ENCODE measurements at regions not wholly inside any gene's neighbourhood (a gene's known extent, or its start where the extent isn't known, plus 50 kb on each side); places are given as distances from the start of the nearest gene placed in this dataset.

DNA sequence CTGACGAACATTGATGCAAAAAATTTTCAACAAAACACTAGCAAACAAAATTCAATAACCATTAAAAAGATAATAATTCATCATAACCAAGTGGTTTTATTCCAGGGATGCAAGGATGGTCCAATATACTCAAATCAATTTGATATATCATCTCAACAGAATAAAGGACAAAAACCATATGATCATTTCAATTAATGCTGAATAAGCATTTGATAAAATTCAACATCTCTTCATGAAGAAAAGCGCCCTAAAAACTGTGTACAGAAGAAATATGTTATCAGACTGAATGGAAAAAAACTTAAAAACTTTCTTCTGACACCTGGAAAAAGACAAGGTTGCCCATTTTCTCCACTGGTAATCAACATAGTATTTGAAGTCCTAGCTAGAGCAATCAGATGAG, 720.3 kb upstream of the RGMB start:
- DNase-seq (ENCODE audit: low spot score): no peak
- Histone ChIP-seq H3K36me3 (replicated peaks; ENCODE audit: insufficient read depth, low read depth) (no peaks in the 10 kb centered on the region), H3K4me1 (ENCODE audit: insufficient read depth) (no peaks in the 10 kb centered on the region), H3K9me2 (replicated peaks; ENCODE audit: insufficient read depth) (no peaks in the 10 kb centered on the region), H2AFZ (no peak overlapping the region), H3K27ac (no peak overlapping the region), H3K4me3 (no peak overlapping the region), H4K20me1 (ENCODE audit: insufficient read depth, poor library complexity, severe bottlenecking) (no peaks in the 10 kb centered on the region), H3K79me2 (no peaks in the 10 kb centered on the region), H3K4me2 (no peak overlapping the region), H3K9me3 (ENCODE audit: low read depth) (no peaks in the 10 kb centered on the region), H3K27me3 (no peaks in the 10 kb centered on the region)
- TF ChIP-seq, protein P1, sequence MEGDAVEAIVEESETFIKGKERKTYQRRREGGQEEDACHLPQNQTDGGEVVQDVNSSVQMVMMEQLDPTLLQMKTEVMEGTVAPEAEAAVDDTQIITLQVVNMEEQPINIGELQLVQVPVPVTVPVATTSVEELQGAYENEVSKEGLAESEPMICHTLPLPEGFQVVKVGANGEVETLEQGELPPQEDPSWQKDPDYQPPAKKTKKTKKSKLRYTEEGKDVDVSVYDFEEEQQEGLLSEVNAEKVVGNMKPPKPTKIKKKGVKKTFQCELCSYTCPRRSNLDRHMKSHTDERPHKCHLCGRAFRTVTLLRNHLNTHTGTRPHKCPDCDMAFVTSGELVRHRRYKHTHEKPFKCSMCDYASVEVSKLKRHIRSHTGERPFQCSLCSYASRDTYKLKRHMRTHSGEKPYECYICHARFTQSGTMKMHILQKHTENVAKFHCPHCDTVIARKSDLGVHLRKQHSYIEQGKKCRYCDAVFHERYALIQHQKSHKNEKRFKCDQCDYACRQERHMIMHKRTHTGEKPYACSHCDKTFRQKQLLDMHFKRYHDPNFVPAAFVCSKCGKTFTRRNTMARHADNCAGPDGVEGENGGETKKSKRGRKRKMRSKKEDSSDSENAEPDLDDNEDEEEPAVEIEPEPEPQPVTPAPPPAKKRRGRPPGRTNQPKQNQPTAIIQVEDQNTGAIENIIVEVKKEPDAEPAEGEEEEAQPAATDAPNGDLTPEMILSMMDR (IDR thresholded peaks at IDR 0.05; ENCODE audit: poor library complexity): no peak
- TF ChIP-seq EZH2phosphoT487 (IDR thresholded peaks at IDR 0.05; ENCODE audit: low read depth, severe bottlenecking, unreplicated experiment): no peak
- no peak for TF ChIP-seq EZH2 (IDR thresholded peaks at IDR 0.05; ENCODE audit: borderline replicate concordance)
- 91% methylated on average over 2 of the region's 2 CpGs for WGBS (ENCODE audit: low lambda C conversion rate, missing lambda C conversion rate)

DNA sequence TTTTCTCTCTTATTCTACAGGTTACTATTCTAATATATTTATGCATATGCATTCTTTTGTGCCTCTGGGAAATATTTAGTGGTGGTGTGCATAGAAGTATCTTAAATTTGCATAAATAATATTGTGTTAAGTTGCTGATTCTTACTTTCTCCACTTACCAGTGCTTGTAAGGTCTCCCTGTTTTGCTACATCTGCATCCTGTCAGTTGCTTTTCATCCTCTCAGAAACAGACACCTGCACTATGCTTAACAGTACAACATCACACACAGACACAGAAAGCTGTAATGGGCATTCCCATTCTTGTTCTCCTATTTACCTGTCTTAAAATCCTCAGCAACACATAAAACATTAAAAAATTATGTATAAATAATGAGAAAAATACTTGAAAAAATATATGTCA, 713.3 kb upstream of the RGMB start:
- H2AFZ ChIP-seq: no peak overlapping the region
- H3K79me2 ChIP-seq: no peaks in the 10 kb centered on the region
- TF ChIP-seq EZH2 (IDR thresholded peaks at IDR 0.05; ENCODE audit: borderline replicate concordance): no peak
- TF ChIP-seq, protein P1 (IDR thresholded peaks at IDR 0.05; ENCODE audit: poor library complexity): no peak
- no peak for TF ChIP-seq EZH2phosphoT487 (IDR thresholded peaks at IDR 0.05; ENCODE audit: low read depth, severe bottlenecking, unreplicated experiment)
- H3K9me2 ChIP-seq (replicated peaks; ENCODE audit: insufficient read depth): no peaks in the 10 kb centered on the region
- H3K4me2 ChIP-seq: no peak overlapping the region
- H3K27me3 ChIP-seq: no peaks in the 10 kb centered on the region
- H3K4me3 ChIP-seq: no peak overlapping the region
- no peaks in the 10 kb centered on the region for H3K9me3 ChIP-seq (ENCODE audit: low read depth)
- H3K27ac ChIP-seq: no peak overlapping the region
- no peaks in the 10 kb centered on the region for H4K20me1 ChIP-seq (ENCODE audit: insufficient read depth, poor library complexity, severe bottlenecking)
- H3K4me1 ChIP-seq (ENCODE audit: insufficient read depth): no peaks in the 10 kb centered on the region
- no peak for DNase-seq (ENCODE audit: low spot score)
- no peaks in the 10 kb centered on the region for H3K36me3 ChIP-seq (replicated peaks; ENCODE audit: insufficient read depth, low read depth)

DNA sequence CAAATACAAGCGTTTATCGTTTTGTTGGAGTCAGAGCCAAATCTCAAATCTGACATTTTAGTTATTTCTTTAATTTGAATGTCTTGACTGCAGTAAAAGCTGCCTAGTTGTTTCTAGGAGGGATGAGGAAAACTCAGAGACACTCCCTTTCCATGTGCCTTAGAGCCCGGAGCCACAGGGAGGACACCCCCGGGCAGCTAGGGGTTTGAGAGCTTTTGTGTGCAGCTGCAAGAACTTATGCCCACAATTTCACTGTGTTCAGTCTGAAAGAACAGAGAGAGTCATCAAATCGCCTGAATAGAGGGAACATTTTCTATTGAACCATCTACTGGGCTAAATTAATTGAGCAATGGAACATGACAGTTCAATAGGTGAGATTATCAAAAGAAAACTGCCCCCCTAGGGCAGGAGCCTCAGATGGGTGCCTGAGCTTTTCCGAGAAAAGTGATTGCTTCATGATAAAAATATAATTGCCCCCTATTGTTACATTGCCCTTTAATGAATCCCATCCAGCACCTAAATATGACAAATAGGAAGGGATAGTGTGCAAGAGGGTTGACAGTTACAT, 709.3 kb upstream of the RGMB start:
- Histone ChIP-seq H2AFZ (no peak overlapping the region), H3K4me2 (no peak overlapping the region), H3K79me2 (no peaks in the 10 kb centered on the region), H3K36me3 (replicated peaks; ENCODE audit: insufficient read depth, low read depth) (no peaks in the 10 kb centered on the region), H3K4me1 (ENCODE audit: insufficient read depth) (no peaks in the 10 kb centered on the region), H3K27ac (no peak overlapping the region), H3K9me3 (ENCODE audit: low read depth) (no peaks in the 10 kb centered on the region), H3K4me3 (no peak overlapping the region), H3K27me3 (no peaks in the 10 kb centered on the region), H3K9me2 (replicated peaks; ENCODE audit: insufficient read depth) (no peaks in the 10 kb centered on the region), H4K20me1 (ENCODE audit: insufficient read depth, poor library complexity, severe bottlenecking) (no peaks in the 10 kb centered on the region)
- TF ChIP-seq, protein P1 (IDR thresholded peaks at IDR 0.05; ENCODE audit: poor library complexity): no peak
- TF ChIP-seq EZH2 (IDR thresholded peaks at IDR 0.05; ENCODE audit: borderline replicate concordance) (no peak), EZH2phosphoT487 (IDR thresholded peaks at IDR 0.05; ENCODE audit: low read depth, severe bottlenecking, unreplicated experiment) (no peak)
- WGBS (ENCODE audit: low lambda C conversion rate, missing lambda C conversion rate): 81% methylated on average over 6 of the region's 6 CpGs
- no peak for DNase-seq (ENCODE audit: low spot score)
